NCI-H526 (cell line): ENCODE measurements at regions not wholly inside any gene's neighbourhood (a gene's known extent, or its start where the extent isn't known, plus 50 kb on each side); places are given as distances from the start of the nearest gene placed in this dataset.

Experiments used
- DNase-seq, 2 experiments: peaks; one replicate each; lab custom pipeline; 2025; lab: John Stamatoyannopoulos, UW

GRCh38 chr2:58447586-58447985, 206.5 kb upstream of the FANCL start:
- DNase-seq, result no peak

- DNase-seq, result no peak
Observed at GRCh38 chr2:58441643-58442042, 200.5 kb upstream of the FANCL start.

GRCh38 chr2:58436872-58437271, 195.7 kb upstream of the FANCL start:
- DNase-seq, result no peak

GRCh38 chr2:58435246-58435645, 194.1 kb upstream of the FANCL start:
- no peak for DNase-seq

GRCh38 chr2:58434692-58435091, 193.6 kb upstream of the FANCL start:
- DNase-seq, result no peak

- DNase-seq, result no peak
Observed at GRCh38 chr2:58432491-58433170, 191.5 kb upstream of the FANCL start.

- no peak for DNase-seq
Observed at GRCh38 chr2:58429014-58429875, 188.1 kb upstream of the FANCL start.

- peak in 1 of 2 experiments; percentile 77 for DNase-seq
Observed at GRCh38 chr2:58428096-58429013, 187.2 kb upstream of the FANCL start.

GRCh38 chr2:58427572-58428095, 186.5 kb upstream of the FANCL start:
- peak; percentile 32 to 77 for DNase-seq

- no peak for DNase-seq
Observed at GRCh38 chr2:58425368-58425767, 184.2 kb upstream of the FANCL start.

GRCh38 chr2:58419983-58420382, 178.9 kb upstream of the FANCL start:
- DNase-seq, result no peak

- DNase-seq, result no peak
Observed at GRCh38 chr2:58416696-58417095, 175.6 kb upstream of the FANCL start.

GRCh38 chr2:58414506-58414905, 173.4 kb upstream of the FANCL start:
- peak in 1 of 2 experiments; percentile 34 for DNase-seq

GRCh38 chr2:58410549-58410948, 169.4 kb upstream of the FANCL start:
- peak in 1 of 2 experiments; percentile 25 for DNase-seq

GRCh38 chr2:58407487-58407886, 166.4 kb upstream of the FANCL start:
- DNase-seq, result no peak

- no peak for DNase-seq
Observed at GRCh38 chr2:58405341-58405740, 164.2 kb upstream of the FANCL start.

- no peak for DNase-seq
Observed at GRCh38 chr2:58401936-58402335, 160.8 kb upstream of the FANCL start.

GRCh38 chr2:58398406-58398805, 157.3 kb upstream of the FANCL start:
- no peak for DNase-seq

GRCh38 chr2:58387701-58388100, 146.6 kb upstream of the FANCL start:
- DNase-seq, result no peak

- peak in 1 of 2 experiments; percentile 34 for DNase-seq
Observed at GRCh38 chr2:58386904-58387303, 145.8 kb upstream of the FANCL start.

GRCh38 chr2:58378152-58378551, 137.0 kb upstream of the FANCL start:
- DNase-seq, result peak in 1 of 2 experiments; percentile 32

- DNase-seq, result no peak
Observed at GRCh38 chr2:58377181-58377580, 136.1 kb upstream of the FANCL start.
